GM18505 (cell line): ENCODE measurements at regions not wholly inside any gene's neighbourhood (a gene's known extent, or its start where the extent isn't known, plus 50 kb on each side); places are given as distances from the start of the nearest gene placed in this dataset.
"Not testable (repeated sequence)": the region's sequence is repeated elsewhere in the genome, so short reads cannot be mapped to it uniquely, and the experiment has no call there.

ENCODE experiments used
- ATAC-seq: cut with Tn5 transposase; IDR thresholded peaks from one replicate; pipeline ENCODE4 v1.9.1; 2021; ENCODE audit not compliant: unreplicated experiment
- POLR2A ChIP-seq: IDR thresholded peaks from 4 replicates; pipeline ENCODE4 v1.6.1; 2011; ENCODE audit warnings: borderline replicate concordance; ENCODE audit not compliant: insufficient read depth, insufficient read length; ENCODE audit errors: extremely low read depth

GRCh38 chr20:6663751-6664388 is 103.6 kb upstream of the BMP2 start:
- no peak for TF ChIP-seq POLR2A
- no peak for ATAC-seq

- TF ChIP-seq POLR2A: no peak
- ATAC-seq: no peak
Observed at GRCh38 chr20:6663104-6663503, 104.4 kb upstream of the BMP2 start.

DNA sequence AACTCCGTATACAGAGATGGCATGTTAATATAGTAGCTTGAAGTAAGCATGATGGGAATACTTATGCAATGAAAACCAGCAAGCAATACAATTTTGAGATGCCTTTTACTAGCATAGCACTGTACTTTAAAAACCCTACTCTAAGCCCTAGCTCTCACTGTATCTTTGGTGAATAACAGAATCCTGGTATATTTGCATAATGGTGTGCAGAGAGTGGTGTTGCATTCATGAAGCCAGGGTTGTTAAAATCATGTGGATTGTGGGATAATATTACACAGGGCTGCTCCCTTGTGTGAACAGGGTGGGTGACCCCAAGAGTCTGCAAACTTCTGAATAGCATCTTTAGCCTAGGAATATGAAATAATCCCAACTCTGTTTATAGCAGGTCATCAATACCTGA is 105.2 kb upstream of the BMP2 start:
- ATAC-seq: no peak
- TF ChIP-seq POLR2A: no peak

DNA sequence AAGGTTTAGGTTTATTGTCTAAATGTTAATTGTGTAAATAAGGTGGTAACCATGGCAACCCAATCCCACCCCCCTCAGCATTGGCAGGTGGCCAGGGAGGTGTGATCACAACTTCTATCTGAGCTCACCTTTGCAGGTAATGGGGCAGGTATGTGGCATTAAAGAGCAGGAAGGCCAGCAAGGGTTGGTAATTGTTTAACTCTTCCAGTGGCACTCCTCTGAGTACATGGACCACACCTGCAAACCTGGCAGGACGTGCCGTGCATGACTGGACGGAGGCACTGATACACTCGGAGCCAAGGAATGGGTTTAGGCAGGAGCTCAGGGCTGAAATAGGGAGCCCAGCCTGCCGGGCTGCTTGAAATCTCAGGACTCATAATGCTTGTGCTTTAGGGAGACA is 107.0 kb upstream of the BMP2 start:
- ATAC-seq: no peak
- no peak for TF ChIP-seq POLR2A

DNA sequence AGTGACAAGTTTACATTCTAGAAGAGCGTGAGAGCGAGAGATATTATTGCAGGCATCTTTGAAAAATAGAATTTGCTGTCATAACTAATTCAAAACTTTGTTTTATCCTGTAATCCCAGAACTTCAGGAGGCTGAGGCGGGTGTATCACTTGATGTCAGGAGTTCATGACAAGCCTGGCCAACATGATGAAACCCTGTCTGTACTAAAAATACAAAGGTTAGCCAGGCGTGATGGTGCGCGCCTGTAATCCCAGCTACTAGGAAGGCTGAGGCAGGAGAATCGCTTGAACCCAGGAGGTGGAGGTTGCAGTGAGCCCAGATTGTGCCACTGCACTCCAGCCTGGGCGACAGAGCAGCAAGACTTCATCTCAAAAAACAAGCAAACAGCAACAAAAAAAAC is 108.6 kb upstream of the BMP2 start:
- not testable (repeated sequence) for ATAC-seq

GRCh38 chr20:6657904-6658303 is 109.6 kb upstream of the BMP2 start:
- no peak for TF ChIP-seq POLR2A

GRCh38 chr20:6657111-6657510 is 110.4 kb upstream of the BMP2 start:
- no peak for TF ChIP-seq POLR2A
- no peak for ATAC-seq

More at GRCh38 chr20:6657904-6658303, 109.6 kb upstream of the BMP2 start:
- ATAC-seq: no peak

GRCh38 chr20:6654513-6655252 is 112.8 kb upstream of the BMP2 start:
- no peak for ATAC-seq
- TF ChIP-seq POLR2A: no peak

- no peak for ATAC-seq
Observed at GRCh38 chr20:6651561-6651960, 115.9 kb upstream of the BMP2 start.

DNA sequence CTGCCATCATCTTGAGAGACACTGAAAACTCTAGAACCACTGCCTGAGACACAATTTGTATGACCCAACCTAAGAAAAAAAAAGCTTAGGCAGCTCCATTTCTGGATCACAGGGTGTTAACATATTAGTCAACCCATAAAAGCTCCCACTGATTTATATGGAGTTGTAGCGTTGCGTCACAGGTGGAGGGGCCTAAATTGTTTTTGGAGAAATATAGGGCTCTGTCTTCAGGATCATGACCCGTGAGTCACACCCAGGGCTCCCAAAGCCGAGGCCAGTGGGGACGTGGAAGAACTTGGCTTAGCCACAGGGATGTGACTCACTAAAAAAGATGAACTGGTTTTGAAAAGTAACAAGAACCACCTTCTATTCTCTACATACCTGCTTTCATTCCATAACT is 116.5 kb upstream of the BMP2 start:
- TF ChIP-seq POLR2A: no peak
- no peak for ATAC-seq

More at GRCh38 chr20:6651561-6651960, 115.9 kb upstream of the BMP2 start:
- TF ChIP-seq POLR2A: no peak

GRCh38 chr20:6646021-6646636 is 121.4 kb upstream of the BMP2 start:
- no peak for ATAC-seq
- TF ChIP-seq POLR2A: no peak

DNA sequence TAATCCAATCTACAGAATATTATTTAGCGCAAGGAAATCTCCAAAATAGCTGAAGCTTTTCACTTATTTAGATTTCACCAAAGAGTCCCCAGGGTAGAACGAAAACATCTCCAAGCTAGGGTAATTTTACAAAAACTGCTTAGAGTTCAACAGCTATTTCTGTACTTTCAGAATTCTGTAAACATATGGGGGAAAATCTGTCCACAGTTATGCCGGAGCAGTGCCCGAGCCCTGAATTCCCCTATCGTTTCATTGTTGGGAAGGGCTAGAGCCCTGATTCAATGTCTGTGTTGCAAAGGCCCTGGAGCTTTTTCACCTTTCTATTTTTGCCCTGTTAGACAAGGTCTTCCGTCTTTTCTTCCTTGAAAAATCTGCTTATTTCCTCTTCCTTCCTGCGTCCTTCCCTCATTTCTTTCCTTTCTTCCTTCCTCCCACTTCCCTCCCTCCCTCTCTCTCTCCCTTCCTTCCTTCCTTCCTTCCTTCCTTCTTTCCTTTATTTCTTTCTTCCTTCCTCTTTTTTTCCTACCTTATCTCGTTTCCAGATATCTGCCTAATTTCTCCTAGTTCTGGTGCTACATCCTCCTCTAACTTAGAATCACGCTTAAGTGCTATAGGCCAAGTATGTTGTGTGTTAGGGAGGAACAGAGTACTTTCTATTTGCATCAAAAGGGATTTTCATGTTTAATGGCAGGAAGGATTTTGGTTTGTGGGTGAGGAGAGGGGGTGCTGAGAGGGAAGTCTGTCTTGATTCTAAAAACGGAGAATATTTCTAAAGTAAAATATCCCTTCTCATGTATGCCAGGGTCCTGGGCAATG is 122.5 kb upstream of the BMP2 start:
- TF ChIP-seq POLR2A: no peak
- ATAC-seq: no peak

GRCh38 chr20:6641012-6641411 is 126.5 kb upstream of the BMP2 start:
- no peak for ATAC-seq
- no peak for TF ChIP-seq POLR2A

DNA sequence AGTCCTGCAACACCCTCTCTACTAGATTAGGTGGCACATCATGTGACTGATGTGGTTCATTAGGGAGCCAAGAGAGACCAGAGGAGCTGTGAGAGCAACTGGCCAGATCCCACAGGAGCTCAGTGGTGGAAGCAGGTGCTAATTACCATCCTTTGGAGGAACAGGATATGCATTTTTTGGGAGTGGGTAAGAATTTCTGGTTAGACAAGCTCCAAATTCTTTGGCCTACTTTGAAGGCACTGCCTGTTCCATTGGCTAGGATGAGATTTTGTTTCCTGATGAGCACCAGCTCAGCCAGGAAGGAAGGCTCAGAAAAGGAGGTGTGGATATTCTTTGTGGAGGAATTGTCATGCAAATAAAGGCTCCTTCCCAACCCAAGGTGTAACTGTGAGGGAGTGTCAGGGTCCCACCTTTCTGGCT is 130.3 kb upstream of the BMP2 start:
- no peak for ATAC-seq
- no peak for TF ChIP-seq POLR2A
